GM23248 (cell line): ENCODE measurements at regions not wholly inside any gene's neighbourhood (a gene's known extent, or its start where the extent isn't known, plus 50 kb on each side); places are given as distances from the start of the nearest gene placed in this dataset.

Experiments
- DNase-seq: peaks from one replicate; pipeline ENCODE4 v3.0.0-alpha.2; 2015
- H2AFZ ChIP-seq: fragments of 200-600 bp; sonication (generic); 2 replicates; pipeline ENCODE4 v1.6.1; 2016; ENCODE audit warnings: antibody characterized with exemption
- H3F3A ChIP-seq: fragments of 200-600 bp; sonication (generic); 2 replicates; pipeline ENCODE4 v1.6.1; 2016; ENCODE audit warnings: mild to moderate bottlenecking, antibody characterized with exemption, mixed run types; ENCODE audit not compliant: insufficient read depth
- H3K27ac ChIP-seq: fragments of 200-600 bp; sonication (generic); 2 replicates; pipeline ENCODE4 v1.5.1; 2016; ENCODE audit warnings: mild to moderate bottlenecking
- H3K27me3 ChIP-seq: fragments of 200-600 bp; sonication (generic); replicated peaks from 2 replicates; pipeline ENCODE4 v1.6.1; 2016; ENCODE audit warnings: mild to moderate bottlenecking; ENCODE audit not compliant: insufficient read depth
- H3K36me3 ChIP-seq: fragments of 200-600 bp; sonication (generic); 2 replicates; pipeline ENCODE4 v1.6.1; 2016; ENCODE audit warnings: low read depth, mild to moderate bottlenecking
- H3K4me1 ChIP-seq: fragments of 200-600 bp; sonication (generic); 2 replicates; pipeline ENCODE4 v1.6.1; 2016; ENCODE audit warnings: mild to moderate bottlenecking; ENCODE audit not compliant: insufficient read depth
- H3K4me2 ChIP-seq: fragments of 200-600 bp; sonication (generic); one replicate; pipeline ENCODE4 v1.6.1; 2016; ENCODE audit warnings: mild to moderate bottlenecking; ENCODE audit not compliant: unreplicated experiment
- H3K4me3 ChIP-seq: fragments of 200-600 bp; sonication (generic); 2 replicates; pipeline ENCODE4 v1.5.1; 2016; ENCODE audit warnings: mild to moderate bottlenecking
- H3K79me2 ChIP-seq: fragments of 200-600 bp; sonication (generic); 2 replicates; pipeline ENCODE4 v1.6.1; 2016; ENCODE audit warnings: mild to moderate bottlenecking; ENCODE audit not compliant: insufficient read depth
- H3K9ac ChIP-seq: fragments of 200-600 bp; sonication (generic); 2 replicates; pipeline ENCODE4 v1.6.1; 2016; ENCODE audit warnings: mild to moderate bottlenecking
- H3K9me2 ChIP-seq: fragments of 200-600 bp; sonication (generic); 2 replicates; pipeline ENCODE4 v1.6.1; 2016; ENCODE audit warnings: mixed run types, mild to moderate bottlenecking, moderate library complexity; ENCODE audit not compliant: insufficient read depth
- H3K9me3 ChIP-seq: fragments of 200-600 bp; sonication (generic); one replicate; pipeline ENCODE4 v1.6.1; 2017; ENCODE audit warnings: low read depth
- H4K20me1 ChIP-seq: fragments of 200-600 bp; sonication (generic); 2 replicates; pipeline ENCODE4 v1.6.0; 2016; ENCODE audit not compliant: insufficient read depth
- EZH2 ChIP-seq: fragments of 200-600 bp; sonication (generic); IDR thresholded peaks from 2 replicates; pipeline ENCODE4 v1.6.1; 2018; ENCODE audit warnings: antibody characterized with exemption, mild to moderate bottlenecking; ENCODE audit not compliant: insufficient read depth, poor library complexity, severe bottlenecking
- EZH2phosphoT487 ChIP-seq: fragments of 200-600 bp; sonication (generic); IDR thresholded peaks from 2 replicates; pipeline ENCODE4 v1.6.1; 2018; ENCODE audit warnings: antibody characterized with exemption, moderate library complexity, mild to moderate bottlenecking, low read depth; ENCODE audit not compliant: insufficient read depth
- WGBS, 2 experiments: methylation state at CpG; one replicate each; pipeline ENCODE4 v1.1.6; 2015 to 2017; ENCODE audit warnings: low lambda C conversion rate in 2 of 2, low coverage in 1 of 2; ENCODE audit errors: missing lambda C conversion rate in 2 of 2; 5-methylcytosine and 5-hydroxymethylcytosine counted together
- in situ Hi-C: fragments of 300-500 bp; cut with MboI; formaldehyde crosslinking; loops from 2 replicates; pipeline ENCODE4 v1.15.0; 2020

GRCh38 chr3:102020735-102021134 is 171.4 kb downstream of the NFKBIZ start:
- 93 to 95% methylated on average over 1 of the region's 1 CpG for WGBS, 2 experiments
- in situ Hi-C loops = no loop called here
- no peaks in the 10 kb centered on the region for H3F3A ChIP-seq
- H3K36me3 ChIP-seq = no peaks in the 10 kb centered on the region
- no peak overlapping the region for H3K9ac ChIP-seq
- no peak overlapping the region for H2AFZ ChIP-seq
- H3K9me2 ChIP-seq = peaks cover 4% of the 10 kb centered on the region; the same call in 1 of the 2 replicates
- H3K4me3 ChIP-seq = no peak overlapping the region
- peaks cover 3% of the 10 kb centered on the region for H3K4me1 ChIP-seq
- H4K20me1 ChIP-seq = no peaks in the 10 kb centered on the region
- H3K4me2 ChIP-seq = no peak overlapping the region
- H3K27ac ChIP-seq = no peak overlapping the region
- no peak for DNase-seq
- H3K79me2 ChIP-seq = no peaks in the 10 kb centered on the region
- H3K27me3 ChIP-seq = no peaks in the 10 kb centered on the region
- TF ChIP-seq EZH2 (no peak), EZH2phosphoT487 (no peak)
- no peaks in the 10 kb centered on the region for H3K9me3 ChIP-seq

- Histone ChIP-seq H3K9ac (no peak overlapping the region), H3K9me3 (no peaks in the 10 kb centered on the region), H3K4me1 (peaks cover 7% of the 10 kb centered on the region), H3K9me2 (peaks cover 4% of the 10 kb centered on the region; the same call in 1 of the 2 replicates), H3K4me2 (no peak overlapping the region), H3K27ac (no peak overlapping the region), H4K20me1 (no peaks in the 10 kb centered on the region), H3K36me3 (no peaks in the 10 kb centered on the region), H3K79me2 (no peaks in the 10 kb centered on the region), H2AFZ (no peak overlapping the region), H3K27me3 (no peaks in the 10 kb centered on the region), H3F3A (no peaks in the 10 kb centered on the region), H3K4me3 (no peak overlapping the region)
- DNase-seq = no peak
- no peak for TF ChIP-seq EZH2
- no peak for TF ChIP-seq EZH2phosphoT487
- in situ Hi-C loops = no loop called here
Measured at GRCh38 chr3:102024270-102024904, 175.1 kb downstream of the NFKBIZ start.

- H3K9me3 ChIP-seq = no peaks in the 10 kb centered on the region
- 72 to 75% methylated on average over 2 of the region's 2 CpGs for WGBS, 2 experiments
- peaks cover 4% of the 10 kb centered on the region; the same call in 1 of the 2 replicates for H3K9me2 ChIP-seq
- H3K27me3 ChIP-seq = no peaks in the 10 kb centered on the region
- H2AFZ ChIP-seq = no peak overlapping the region
- no peak overlapping the region for H3K27ac ChIP-seq
- H4K20me1 ChIP-seq = no peaks in the 10 kb centered on the region
- H3K4me3 ChIP-seq = no peak overlapping the region
- no peak for TF ChIP-seq EZH2
- no peak for TF ChIP-seq EZH2phosphoT487
- peak; percentile 32 for DNase-seq
- no peak overlapping the region for H3K4me2 ChIP-seq
- no peaks in the 10 kb centered on the region for H3K79me2 ChIP-seq
- H3K9ac ChIP-seq = no peak overlapping the region
- no peaks in the 10 kb centered on the region for H3K36me3 ChIP-seq
- no peaks in the 10 kb centered on the region for H3F3A ChIP-seq
- H3K4me1 ChIP-seq = peaks cover 7% of the 10 kb centered on the region
- in situ Hi-C loops = no loop called here
Measured at GRCh38 chr3:102025606-102026270, 176.4 kb downstream of the NFKBIZ start.

GRCh38 chr3:102026656-102027055 is 177.3 kb downstream of the NFKBIZ start:
- Histone ChIP-seq H4K20me1 (no peaks in the 10 kb centered on the region), H3K79me2 (no peaks in the 10 kb centered on the region), H3K9me3 (no peaks in the 10 kb centered on the region), H3K4me1 (peaks cover 7% of the 10 kb centered on the region), H3K27me3 (no peaks in the 10 kb centered on the region), H2AFZ (no peak overlapping the region), H3K27ac (no peak overlapping the region), H3K36me3 (no peaks in the 10 kb centered on the region), H3K9me2 (peaks cover 4% of the 10 kb centered on the region; the same call in 1 of the 2 replicates), H3K4me3 (no peak overlapping the region), H3F3A (no peaks in the 10 kb centered on the region), H3K9ac (no peak overlapping the region), H3K4me2 (no peak overlapping the region)
- in situ Hi-C loops = no loop called here
- WGBS, 2 experiments = 94 to 97% methylated on average over 4 of the region's 4 CpGs
- no peak for DNase-seq
- TF ChIP-seq EZH2phosphoT487 = no peak
- no peak for TF ChIP-seq EZH2
